Frontal cortex (tissue), 3 donors: ENCODE measurements at regions not wholly inside any gene's neighbourhood (a gene's known extent, or its start where the extent isn't known, plus 50 kb on each side); places are given as distances from the start of the nearest gene placed in this dataset.
A peak's percentile ranks its signal among the peaks of the same experiment; 100 is the strongest.

ENCODE experiments used
- DNase-seq, 2 donors: peaks; one replicate each; pipeline ENCODE4 v3.0.0; 2012; ENCODE audit warnings: low spot score in 2 of 2
- FAIRE-seq: peaks from 2 replicates; lab custom pipeline; 2012; peaks lifted over from hg19 to GRCh38; lab: Jason Lieb, UNC
- donor health status: control.
- donor health status: control.
- donor health status: control.

DNA sequence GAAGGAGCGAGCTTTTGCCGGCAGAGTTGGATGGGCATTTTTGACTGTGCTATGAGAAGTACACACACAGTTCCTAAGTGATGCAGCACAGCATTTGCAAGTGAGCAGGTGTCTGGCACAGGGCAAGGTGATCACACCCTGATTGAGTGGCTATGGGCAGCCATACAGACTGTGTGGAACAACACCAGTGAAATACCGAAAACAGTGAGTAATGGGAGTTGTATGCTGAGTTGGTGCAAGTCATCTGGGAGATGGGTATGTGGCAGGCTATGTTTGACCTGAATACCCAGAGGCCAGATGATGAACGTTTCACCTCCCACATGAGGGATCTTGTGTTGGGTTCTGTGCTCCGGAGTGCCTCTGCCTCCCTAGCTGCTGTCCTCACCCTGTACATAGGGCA lies 53.5 kb upstream of the TIPARP start:
- DNase-seq (no peak), FAIRE-seq (no peak)

DNA sequence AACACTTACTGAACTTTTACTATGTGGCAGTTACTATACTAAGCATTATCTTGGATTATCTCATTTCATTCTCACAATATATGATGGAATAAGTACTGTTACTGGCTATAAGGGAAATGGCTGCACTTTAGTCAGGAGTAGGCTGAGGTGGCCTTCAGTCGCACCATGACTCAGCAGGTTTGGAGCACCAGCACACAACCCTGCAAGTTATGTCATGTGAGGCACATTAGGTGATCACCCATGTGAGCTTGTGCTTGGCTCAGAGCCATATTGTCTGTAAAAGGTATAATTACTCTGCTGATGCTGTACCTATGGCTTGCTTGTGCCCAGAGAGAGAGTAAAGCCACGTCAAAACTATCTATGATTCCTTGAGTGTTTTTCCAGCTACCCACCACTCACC lies 54.1 kb upstream of the TIPARP start:
- FAIRE-seq, result no peak

DNA sequence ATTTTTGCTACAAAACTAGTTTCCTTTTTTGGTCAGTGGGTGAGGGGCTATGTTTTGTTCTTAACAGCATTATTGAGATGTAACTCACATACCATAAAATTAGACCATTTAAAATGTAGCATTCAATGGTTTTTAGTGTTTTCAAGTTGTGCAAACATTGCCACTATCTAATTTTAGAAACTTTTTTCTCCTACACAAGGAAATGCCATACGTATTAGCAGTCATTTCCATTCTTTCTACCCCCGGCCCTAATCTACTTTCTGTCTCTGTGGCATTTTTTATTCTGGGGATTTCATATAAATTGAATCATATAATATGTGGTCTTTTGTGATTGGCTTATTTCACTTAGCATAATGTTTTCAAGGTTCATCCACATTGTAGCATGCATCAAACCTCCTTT lies 55.0 kb upstream of the TIPARP start:
- no peak for DNase-seq
- no peak for FAIRE-seq

More for the DNA sequence above, 54.1 kb upstream of the TIPARP start:
- DNase-seq, result no peak

DNA sequence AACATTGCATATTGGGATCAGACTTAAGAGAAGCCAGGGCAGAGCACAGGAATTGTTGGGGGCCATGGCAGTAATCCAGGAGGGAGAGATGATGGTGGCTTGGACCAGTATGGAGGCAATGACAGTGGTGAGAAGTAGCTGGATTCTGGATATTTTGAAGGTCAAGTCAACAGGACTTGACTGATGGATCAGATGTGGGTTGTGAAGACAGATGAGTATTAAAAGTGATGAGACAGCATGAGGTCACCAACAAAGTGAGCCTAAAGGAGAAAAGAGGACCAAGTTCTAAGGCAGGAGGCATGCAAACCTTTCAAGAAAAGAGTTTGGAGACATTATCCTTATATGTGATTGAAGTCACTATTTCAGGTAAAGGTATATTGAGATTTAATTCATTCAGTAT lies 56.6 kb upstream of the TIPARP start:
- DNase-seq (no peak), FAIRE-seq (no peak)

DNA sequence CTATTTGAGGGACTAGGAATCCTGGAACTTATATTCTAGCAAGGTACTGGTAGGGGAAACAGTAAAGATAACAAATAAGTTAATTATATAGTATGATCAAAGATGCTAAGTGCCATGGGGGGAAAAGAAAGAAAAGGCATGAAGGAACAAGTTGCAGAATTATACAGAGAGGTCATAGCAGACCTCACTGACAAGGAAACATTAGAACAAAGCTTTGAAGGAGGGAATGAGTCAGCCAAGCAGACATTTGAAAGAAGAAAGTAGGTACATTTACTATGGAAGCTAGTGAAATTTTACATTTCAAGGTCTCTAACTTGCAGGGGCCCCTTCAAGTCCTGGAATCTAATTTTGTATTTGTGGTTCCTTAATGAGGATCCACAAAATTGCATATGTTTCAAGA lies 57.2 kb upstream of the TIPARP start:
- FAIRE-seq (no peak), DNase-seq (no peak)

DNA sequence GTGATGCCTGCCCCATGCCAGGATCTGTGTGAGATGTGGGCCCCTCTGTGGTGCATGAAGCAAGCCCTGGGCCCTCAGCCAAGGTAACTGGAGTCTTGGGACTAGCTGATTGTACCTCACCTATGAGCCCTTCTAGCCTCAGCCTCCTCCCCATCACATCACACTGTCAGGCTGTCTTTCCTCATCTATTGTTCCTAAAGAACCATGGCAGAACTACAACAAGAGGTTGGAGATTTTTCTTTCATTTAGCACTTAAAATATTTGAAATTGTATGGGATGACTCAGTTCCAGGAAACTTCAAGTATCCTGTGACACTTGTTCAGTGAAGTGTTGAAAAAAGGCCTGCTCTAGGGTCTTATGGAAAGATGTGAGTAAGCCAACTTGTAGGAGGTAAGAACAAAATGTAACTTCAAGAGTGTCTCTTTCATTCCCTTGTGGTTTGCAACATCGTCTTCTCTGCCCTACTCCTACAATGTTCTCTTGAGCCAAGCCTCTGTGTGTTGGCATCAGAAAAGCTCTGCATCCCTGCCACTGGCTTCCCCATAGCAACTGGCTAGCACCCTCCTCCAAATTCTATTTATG lies 58.7 kb upstream of the TIPARP start:
- no peak for FAIRE-seq
- DNase-seq, result peak in 1 of 2 donors; percentile 27

DNA sequence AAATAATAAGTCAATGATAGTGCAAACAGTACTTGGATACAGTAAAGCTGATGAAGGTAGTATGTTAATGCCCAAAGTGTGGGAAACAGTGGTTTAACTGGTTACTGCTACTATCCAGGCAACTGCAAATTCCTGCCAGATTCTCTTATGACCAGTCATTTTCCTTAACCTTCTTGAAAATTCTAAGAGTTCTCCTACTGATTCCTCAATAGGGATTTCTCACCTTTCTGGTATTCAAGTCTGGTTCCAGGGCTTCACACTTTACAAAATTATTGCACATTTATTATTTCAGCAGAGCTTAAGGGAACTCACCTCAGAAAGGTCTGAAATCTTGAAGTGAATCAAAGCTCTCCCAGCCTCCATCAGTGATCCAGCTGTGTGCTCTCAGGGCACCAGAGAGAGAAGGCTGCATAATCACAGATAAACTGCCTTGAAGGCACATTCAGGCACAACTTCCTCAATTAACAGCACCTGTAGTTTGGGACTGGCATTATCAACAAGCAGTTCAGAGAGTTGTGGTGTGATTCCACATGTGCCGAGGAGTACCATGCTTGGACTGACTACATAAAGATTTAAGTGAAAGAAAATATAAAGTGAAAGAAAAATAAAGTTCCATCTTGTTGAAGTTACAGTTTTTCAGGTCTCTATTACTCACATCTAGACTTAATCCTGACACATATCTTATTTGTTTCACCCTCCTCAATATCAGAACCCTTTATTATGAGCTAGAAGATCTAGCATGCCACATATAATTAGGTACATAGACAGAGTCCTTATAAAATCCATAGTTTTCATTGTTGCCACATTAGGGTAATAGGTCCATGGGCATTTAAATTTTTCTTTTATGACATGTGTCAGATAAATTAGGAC lies 59.5 kb upstream of the TIPARP start:
- FAIRE-seq, result no peak
- DNase-seq, result no peak

DNA sequence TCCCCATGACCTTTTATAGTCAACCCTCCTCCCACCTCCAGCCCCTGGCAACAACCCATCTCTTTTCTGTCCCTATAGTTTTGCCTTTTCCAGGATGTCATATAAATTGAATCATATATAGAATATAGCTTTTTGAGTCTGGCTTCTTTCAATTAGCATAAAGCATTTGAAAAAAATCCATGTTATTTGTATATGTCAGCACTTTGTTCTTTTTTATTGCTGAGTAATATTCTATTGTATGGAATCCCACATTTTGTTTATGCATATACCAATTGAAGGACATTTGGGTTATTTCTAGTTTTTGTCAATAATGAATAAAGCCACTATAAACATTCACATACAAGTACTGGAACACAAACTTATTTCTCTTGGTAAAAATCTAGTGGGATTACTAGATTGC lies 58.0 kb upstream of the SSR3 start:
- DNase-seq (no peak), FAIRE-seq (no peak)

DNA sequence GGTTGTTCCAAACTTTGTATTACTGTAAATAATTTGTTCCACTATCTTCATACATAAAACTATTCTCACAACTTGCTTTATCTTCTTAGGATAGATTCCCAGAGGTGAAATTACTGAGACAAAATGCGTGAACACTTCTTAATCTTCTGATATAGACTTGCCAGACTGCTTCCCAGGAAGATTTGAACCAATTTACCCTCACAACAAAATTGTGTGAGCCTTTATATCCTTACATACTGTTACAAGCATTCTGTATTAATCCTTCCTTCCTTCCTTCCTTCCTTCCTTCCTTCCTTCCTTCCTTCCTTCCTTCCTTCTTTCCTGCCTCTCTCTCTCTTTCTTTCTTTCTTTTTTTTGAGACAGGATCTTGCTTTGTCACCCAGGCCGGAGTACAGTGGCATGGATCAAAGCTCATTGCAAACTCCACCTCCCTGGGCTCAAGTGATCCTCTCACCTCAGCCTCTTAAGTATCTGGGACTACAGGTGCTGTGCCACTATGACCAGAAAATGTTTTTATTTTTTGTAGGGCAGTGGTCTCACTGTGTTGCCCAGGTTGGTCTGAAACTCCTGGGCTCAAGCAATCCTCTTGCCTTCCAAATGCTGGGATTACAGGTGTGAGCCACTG lies 57.1 kb upstream of the SSR3 start:
- DNase-seq (no peak), FAIRE-seq (no peak)

DNA sequence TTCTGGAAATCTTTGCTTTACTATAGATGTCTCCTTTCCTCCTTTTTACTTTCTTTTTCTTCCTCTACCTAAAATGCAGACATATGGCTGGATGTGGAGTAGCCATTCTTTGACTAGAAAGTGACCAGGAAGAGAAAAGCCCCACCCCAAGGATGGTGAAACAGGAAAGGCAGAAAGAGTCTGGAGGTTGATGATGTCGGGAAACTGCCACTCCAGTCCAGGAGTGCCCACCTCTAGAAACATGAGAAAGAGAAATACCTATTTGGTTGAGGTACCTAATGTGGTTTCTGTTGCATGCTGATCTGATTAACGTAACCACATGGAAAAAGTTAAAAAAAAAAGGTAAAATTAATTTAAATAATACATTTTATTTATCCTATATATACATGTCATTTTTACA lies 55.2 kb upstream of the SSR3 start:
- no peak for DNase-seq
- FAIRE-seq, result no peak

DNA sequence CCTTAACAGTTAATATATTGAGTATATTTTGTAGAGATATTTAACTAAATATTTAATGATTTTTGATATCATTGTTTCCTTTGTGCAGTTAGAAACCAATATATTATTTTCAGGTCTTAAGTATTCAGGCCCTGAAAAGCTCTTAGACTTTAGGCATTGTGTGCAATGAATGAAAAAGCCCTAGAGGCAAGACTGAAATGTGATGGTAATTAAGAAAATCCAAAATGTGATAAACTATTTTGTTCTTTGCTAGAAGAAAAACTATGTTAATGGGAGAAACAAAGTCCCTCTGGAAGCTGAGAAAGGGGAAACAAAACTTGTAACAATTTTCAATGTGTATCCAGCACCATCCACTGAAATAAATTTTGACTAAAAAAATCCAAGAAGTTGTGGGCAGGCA lies 54.6 kb upstream of the SSR3 start:
- DNase-seq, result no peak
- no peak for FAIRE-seq

DNA sequence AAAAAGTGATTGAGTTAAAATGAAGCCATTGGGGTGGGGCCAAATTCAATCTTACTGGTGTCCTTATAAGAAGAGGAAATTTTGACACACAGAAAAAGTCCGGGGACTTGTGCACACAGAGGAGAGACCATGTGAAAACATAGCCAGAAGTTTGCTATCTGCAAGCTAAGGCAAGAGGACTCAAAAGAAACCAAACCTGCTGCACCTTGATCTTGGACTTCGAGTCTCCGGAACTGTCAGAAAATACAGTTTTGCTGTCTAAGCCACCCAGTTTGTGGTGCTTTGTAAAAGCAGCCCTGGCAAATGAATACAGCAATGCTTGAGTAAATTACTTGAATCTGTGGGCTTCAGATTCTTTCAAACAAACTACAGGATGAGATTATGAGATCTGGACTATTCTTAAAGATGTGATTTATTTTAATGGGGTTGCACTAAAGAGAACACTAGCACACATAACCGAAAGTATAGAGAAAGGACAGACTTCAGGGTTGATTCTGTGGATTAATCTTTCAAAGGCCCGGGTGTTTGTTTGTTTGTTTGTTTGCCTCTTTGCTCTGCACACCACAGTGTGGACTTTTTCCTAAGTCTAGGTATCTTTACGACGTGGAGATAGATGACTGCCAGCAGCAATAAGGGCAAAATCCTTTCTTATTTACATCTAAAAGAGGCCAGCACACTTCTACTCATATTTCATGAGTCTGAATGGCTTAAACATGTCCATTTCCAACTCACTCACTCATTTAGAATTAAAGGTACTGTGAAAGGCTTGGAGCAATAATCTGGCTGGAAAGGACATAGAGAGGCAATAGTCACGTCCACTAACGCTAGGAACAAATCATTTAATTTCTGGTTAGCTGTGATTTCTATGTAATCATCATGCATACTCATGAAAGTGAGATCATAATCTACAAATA lies 53.9 kb upstream of the SSR3 start:
- FAIRE-seq (no peak), DNase-seq (no peak)

DNA sequence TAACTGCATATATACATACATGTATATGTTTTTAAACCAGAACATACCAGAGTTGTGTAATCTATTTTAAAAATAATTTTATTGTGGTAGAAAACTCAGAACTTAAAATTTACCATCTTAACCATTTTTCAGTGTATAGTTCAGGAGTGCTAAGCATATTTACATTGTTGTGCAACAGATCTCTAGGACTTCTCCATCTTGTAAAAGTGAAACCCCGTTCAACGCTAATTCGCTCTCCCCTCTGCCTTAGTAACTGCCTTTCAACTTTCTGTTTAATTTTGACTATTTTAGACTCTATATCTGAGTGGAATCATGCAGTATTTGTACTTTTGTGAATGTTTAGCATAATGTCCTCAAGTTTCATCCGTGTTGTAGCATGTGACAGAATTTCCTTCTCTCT lies 51.8 kb upstream of the SSR3 start:
- DNase-seq, result no peak
- no peak for FAIRE-seq

DNA sequence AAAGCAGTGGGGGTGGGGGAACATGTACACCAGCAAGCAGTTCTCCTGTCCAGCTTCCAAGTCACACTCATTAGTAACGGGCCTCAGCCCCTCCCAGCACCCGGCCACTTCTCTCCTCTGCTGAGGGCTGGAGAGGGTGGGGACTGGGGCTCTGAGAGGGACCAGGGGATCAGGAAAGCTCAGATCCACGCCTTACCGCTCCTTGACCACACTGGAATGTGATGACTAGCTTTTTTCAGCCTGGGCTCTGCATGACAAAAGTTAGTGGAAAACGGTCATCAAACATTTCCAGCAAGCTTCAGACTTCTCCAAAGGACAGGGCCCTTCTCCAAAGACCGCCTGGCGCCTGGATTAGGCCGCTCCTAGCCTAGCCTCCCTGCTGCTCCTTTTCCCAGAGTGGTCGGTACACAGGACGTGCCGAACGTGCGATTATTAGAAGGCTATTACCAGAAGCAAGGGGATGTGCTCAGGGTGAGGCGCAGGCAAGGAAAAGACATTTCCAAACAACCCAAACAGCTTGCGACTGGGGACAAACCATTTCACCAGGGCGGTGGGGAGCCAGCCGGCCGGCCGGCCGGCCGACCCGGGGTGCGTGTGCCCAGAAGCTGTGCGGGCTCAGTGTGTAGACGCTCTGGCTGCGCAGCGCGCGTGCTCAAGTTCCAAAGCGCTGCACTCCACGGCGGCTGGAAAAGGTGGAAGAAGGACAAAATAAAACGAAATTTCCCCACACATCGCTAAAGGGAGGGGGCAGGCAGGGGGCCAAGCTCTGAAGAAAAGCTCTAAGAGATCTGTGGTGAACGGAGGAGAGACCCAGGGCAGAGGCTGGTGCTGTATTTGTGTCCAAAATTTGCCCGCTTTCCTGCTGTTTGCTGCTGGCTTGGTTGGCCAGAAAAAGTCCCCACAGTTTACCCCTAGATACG lies 51.0 kb upstream of the SSR3 start:
- no peak for FAIRE-seq

DNA sequence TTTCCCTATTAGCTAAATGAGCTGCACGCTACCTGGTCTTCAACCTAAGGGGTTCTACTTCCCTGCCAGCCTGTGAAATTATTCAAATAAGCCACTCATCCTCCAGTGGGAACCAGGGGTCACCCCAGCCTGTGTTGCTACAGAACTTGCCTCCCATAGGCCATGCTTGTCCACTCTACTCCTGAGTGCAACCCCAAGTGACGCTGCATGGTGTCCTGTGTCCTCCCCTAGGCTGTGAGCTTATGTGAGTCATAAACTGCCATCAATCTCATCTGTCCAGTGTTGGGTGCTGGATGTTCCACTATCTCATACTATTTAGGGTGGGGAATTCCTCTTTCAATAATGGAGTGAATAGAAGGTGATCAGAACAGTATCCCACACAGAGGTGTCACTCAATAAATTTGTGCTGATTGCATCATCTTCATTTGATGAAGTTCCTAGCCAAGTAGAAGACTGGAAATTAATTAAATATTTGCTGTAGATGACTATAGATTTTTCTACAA lies 49.8 kb upstream of the SSR3 start:
- DNase-seq, result no peak
- FAIRE-seq, result no peak

More for the DNA sequence above, 51.0 kb upstream of the SSR3 start:
- peak in 1 of 2 donors; percentile 24 for DNase-seq
